ENCODE measurements at regions not wholly inside any gene's neighbourhood (a gene's known extent, or its start where the extent isn't known, plus 50 kb on each side); places are given as distances from the start of the nearest gene placed in this dataset.
A peak's percentile ranks its signal among the peaks of the same experiment; 100 is the strongest.

- H3K4me2 ChIP-seq, result no peak overlapping the region
- H3K79me2 ChIP-seq (ENCODE audit: low read depth), result no peaks in the 10 kb centered on the region
- no peak overlapping the region for H3K27ac ChIP-seq
- no peak for DNase-seq (ENCODE audit: low spot score)
- Mint-ChIP-seq H3K36me3 (peaks cover 1% of the 10 kb centered on the region), H3K4me1 (peaks cover 57% of the 10 kb centered on the region), H3K27me3 (ENCODE audit: insufficient read depth, low read depth) (peaks cover 15% of the 10 kb centered on the region), H3K4me3 (no peak overlapping the region), H3K9me3 (peaks cover 3% of the 10 kb centered on the region), H3K27ac (peak overlapping the region; percentile 57)
- H3K4me3 ChIP-seq, result no peak overlapping the region
- H3K9ac ChIP-seq, result no peak overlapping the region
- no peak overlapping the region for H2AFZ ChIP-seq (replicated peaks)
- H3K4me1 ChIP-seq, result peaks cover 7% of the 10 kb centered on the region
- TF ChIP-seq EZH2 (IDR thresholded peaks at IDR 0.05) (no peak), EZH2phosphoT487 (IDR thresholded peaks at IDR 0.05) (no peak)
- TF ChIP-seq, protein P1, sequence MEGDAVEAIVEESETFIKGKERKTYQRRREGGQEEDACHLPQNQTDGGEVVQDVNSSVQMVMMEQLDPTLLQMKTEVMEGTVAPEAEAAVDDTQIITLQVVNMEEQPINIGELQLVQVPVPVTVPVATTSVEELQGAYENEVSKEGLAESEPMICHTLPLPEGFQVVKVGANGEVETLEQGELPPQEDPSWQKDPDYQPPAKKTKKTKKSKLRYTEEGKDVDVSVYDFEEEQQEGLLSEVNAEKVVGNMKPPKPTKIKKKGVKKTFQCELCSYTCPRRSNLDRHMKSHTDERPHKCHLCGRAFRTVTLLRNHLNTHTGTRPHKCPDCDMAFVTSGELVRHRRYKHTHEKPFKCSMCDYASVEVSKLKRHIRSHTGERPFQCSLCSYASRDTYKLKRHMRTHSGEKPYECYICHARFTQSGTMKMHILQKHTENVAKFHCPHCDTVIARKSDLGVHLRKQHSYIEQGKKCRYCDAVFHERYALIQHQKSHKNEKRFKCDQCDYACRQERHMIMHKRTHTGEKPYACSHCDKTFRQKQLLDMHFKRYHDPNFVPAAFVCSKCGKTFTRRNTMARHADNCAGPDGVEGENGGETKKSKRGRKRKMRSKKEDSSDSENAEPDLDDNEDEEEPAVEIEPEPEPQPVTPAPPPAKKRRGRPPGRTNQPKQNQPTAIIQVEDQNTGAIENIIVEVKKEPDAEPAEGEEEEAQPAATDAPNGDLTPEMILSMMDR (IDR thresholded peaks at IDR 0.05), result no peak
- H3K9me3 ChIP-seq (ENCODE audit: low read depth), result no peaks in the 10 kb centered on the region
- H3F3A ChIP-seq (ENCODE audit: low read depth), result no peaks in the 10 kb centered on the region
- no peaks in the 10 kb centered on the region for H3K36me3 ChIP-seq
- H4K20me1 ChIP-seq (ENCODE audit: low read depth), result no peaks in the 10 kb centered on the region
- H3K27me3 ChIP-seq, result no peaks in the 10 kb centered on the region
Observed at GRCh38 chr2:8537562-8538155, 144.2 kb upstream of the ID2 start.

- Histone ChIP-seq H3K79me2 (ENCODE audit: low read depth) (no peaks in the 10 kb centered on the region), H4K20me1 (ENCODE audit: low read depth) (no peaks in the 10 kb centered on the region), H3F3A (ENCODE audit: low read depth) (no peaks in the 10 kb centered on the region), H3K27ac (no peak overlapping the region), H3K4me2 (no peak overlapping the region), H3K4me3 (no peak overlapping the region), H3K4me1 (peaks cover 7% of the 10 kb centered on the region), H2AFZ (replicated peaks) (no peak overlapping the region), H3K9ac (no peak overlapping the region), H3K36me3 (no peaks in the 10 kb centered on the region), H3K27me3 (no peaks in the 10 kb centered on the region), H3K9me3 (ENCODE audit: low read depth) (no peaks in the 10 kb centered on the region)
- Mint-ChIP-seq H3K27ac (peak overlapping the region; percentile 25), H3K9me3 (no peaks in the 10 kb centered on the region), H3K27me3 (ENCODE audit: insufficient read depth, low read depth) (peaks cover 10% of the 10 kb centered on the region), H3K4me3 (no peak overlapping the region), H3K4me1 (peaks cover 64% of the 10 kb centered on the region), H3K36me3 (peaks cover 1% of the 10 kb centered on the region)
- no peak for DNase-seq (ENCODE audit: low spot score)
- no peak for TF ChIP-seq EZH2phosphoT487 (IDR thresholded peaks at IDR 0.05)
- TF ChIP-seq, protein P1 (IDR thresholded peaks at IDR 0.05), result no peak
- TF ChIP-seq EZH2 (IDR thresholded peaks at IDR 0.05), result no peak
Observed at GRCh38 chr2:8538531-8538930, 143.3 kb upstream of the ID2 start.

GRCh38 chr2:8538931-8539621 lies 142.8 kb upstream of the ID2 start:
- Histone ChIP-seq H3K9ac (no peak overlapping the region), H3K27me3 (no peaks in the 10 kb centered on the region), H3K9me3 (ENCODE audit: low read depth) (no peaks in the 10 kb centered on the region), H3F3A (ENCODE audit: low read depth) (no peaks in the 10 kb centered on the region), H3K79me2 (ENCODE audit: low read depth) (no peaks in the 10 kb centered on the region), H4K20me1 (ENCODE audit: low read depth) (no peaks in the 10 kb centered on the region), H3K27ac (no peak overlapping the region), H3K4me2 (no peak overlapping the region), H3K4me1 (peaks cover 7% of the 10 kb centered on the region), H3K4me3 (no peak overlapping the region), H3K36me3 (no peaks in the 10 kb centered on the region), H2AFZ (replicated peaks) (no peak overlapping the region)
- Mint-ChIP-seq H3K9me3 (no peaks in the 10 kb centered on the region), H3K36me3 (no peaks in the 10 kb centered on the region), H3K27ac (peak overlapping the region; percentile 92), H3K4me3 (no peak overlapping the region), H3K4me1 (peaks cover 68% of the 10 kb centered on the region), H3K27me3 (ENCODE audit: insufficient read depth, low read depth) (peaks cover 9% of the 10 kb centered on the region)
- TF ChIP-seq EZH2phosphoT487 (IDR thresholded peaks at IDR 0.05) (no peak), EZH2 (IDR thresholded peaks at IDR 0.05) (no peak)
- TF ChIP-seq, protein P1 (IDR thresholded peaks at IDR 0.05), result no peak
- no peak for DNase-seq (ENCODE audit: low spot score)
